Type B pancreatic cell (in vitro differentiated cells): ENCODE measurements at regions not wholly inside any gene's neighbourhood (a gene's known extent, or its start where the extent isn't known, plus 50 kb on each side); places are given as distances from the start of the nearest gene placed in this dataset.
A peak's percentile ranks its signal among the peaks of the same experiment; 100 is the strongest.

Experiments used
- DNase-seq: peaks from one replicate; pipeline ENCODE4 v3.0.0; 2021; ENCODE audit warnings: mixed read lengths; ENCODE audit not compliant: unreplicated experiment; ENCODE audit errors: extremely low spot score
- H3K27ac Mint-ChIP-seq: 2 replicates; pipeline ENCODE4 v1.8.0; 2021; ENCODE audit warnings: mild to moderate bottlenecking, mixed read lengths
- H3K27me3 Mint-ChIP-seq: 2 replicates; pipeline ENCODE4 v1.8.0; 2021; ENCODE audit warnings: mixed read lengths
- H3K36me3 Mint-ChIP-seq: 2 replicates; pipeline ENCODE4 v1.8.0; 2021; ENCODE audit warnings: mixed read lengths
- H3K4me1 Mint-ChIP-seq: one replicate; pipeline ENCODE4 v1.8.0; 2021; ENCODE audit warnings: mixed read lengths; ENCODE audit not compliant: unreplicated experiment
- H3K4me3 Mint-ChIP-seq: 2 replicates; pipeline ENCODE4 v1.8.0; 2021; ENCODE audit warnings: mild to moderate bottlenecking, mixed read lengths
- H3K9me3 Mint-ChIP-seq: 2 replicates; pipeline ENCODE4 v1.8.0; 2021; ENCODE audit warnings: mixed read lengths
- TF ChIP-seq, protein P1 (sequence below): fragments of 200-600 bp; sonication (generic); conservative IDR thresholded peaks from 2 replicates; pipeline ENCODE4 v1.5.0; 2021; ENCODE audit warnings: antibody characterized with exemption, mild to moderate bottlenecking

DNA sequence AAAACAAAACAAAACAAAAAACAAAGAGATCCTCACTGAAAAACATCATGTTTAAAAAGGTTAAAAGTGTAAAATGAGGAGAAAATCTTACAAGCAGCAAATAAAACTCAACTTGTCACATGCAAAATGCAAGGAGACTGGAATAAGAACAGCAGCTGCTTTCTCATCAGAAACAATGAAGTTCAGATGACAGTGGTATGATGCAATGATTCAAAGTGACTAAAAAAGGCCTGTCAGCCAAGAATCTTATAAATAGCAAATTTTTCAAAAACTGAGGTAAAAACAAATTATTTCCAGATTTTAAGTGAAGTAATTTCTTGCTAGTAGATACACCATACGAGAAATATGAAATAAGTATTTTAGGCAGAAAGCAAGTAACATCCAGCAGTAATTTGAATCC is 68.6 kb upstream of the EPHA3 start:
- H3K27ac Mint-ChIP-seq = no peak overlapping the region
- H3K4me1 Mint-ChIP-seq = no peaks in the 10 kb centered on the region
- no peak for DNase-seq
- no peak overlapping the region for H3K4me3 Mint-ChIP-seq
- TF ChIP-seq, protein P1, sequence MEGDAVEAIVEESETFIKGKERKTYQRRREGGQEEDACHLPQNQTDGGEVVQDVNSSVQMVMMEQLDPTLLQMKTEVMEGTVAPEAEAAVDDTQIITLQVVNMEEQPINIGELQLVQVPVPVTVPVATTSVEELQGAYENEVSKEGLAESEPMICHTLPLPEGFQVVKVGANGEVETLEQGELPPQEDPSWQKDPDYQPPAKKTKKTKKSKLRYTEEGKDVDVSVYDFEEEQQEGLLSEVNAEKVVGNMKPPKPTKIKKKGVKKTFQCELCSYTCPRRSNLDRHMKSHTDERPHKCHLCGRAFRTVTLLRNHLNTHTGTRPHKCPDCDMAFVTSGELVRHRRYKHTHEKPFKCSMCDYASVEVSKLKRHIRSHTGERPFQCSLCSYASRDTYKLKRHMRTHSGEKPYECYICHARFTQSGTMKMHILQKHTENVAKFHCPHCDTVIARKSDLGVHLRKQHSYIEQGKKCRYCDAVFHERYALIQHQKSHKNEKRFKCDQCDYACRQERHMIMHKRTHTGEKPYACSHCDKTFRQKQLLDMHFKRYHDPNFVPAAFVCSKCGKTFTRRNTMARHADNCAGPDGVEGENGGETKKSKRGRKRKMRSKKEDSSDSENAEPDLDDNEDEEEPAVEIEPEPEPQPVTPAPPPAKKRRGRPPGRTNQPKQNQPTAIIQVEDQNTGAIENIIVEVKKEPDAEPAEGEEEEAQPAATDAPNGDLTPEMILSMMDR = no peak
- no peaks in the 10 kb centered on the region for H3K9me3 Mint-ChIP-seq
- peaks cover 3% of the 10 kb centered on the region for H3K27me3 Mint-ChIP-seq
- no peaks in the 10 kb centered on the region for H3K36me3 Mint-ChIP-seq

DNA sequence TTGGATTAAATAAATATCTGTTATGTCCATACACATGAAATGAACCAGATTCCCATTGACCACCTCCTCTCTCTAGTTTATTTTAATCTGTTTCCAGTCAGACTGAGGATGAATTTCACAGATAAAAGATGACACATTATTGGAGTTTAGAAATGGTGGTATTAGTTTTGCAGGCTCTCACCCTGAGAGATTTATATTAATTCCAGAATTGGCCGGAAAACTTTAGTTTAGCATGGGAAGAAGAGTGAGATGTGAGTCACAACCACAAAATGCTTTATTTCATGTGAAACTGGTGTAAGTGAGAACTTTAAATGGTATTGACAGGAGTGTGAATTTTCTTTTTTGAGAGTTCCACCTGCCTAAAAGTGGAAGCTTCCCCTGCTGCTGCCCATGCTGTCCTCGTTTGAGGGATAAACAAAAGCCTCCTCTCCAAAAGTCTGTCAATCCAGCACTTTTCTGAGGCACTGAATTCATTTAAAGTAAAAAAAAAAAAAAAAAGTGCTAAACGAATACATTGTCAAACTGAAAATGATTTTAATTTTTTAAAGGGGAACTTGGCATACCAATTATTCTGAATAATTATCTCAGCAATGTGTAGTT is 65.1 kb upstream of the EPHA3 start:
- TF ChIP-seq, protein P1 = no peak
- peaks cover 3% of the 10 kb centered on the region for H3K27me3 Mint-ChIP-seq
- no peaks in the 10 kb centered on the region for H3K9me3 Mint-ChIP-seq
- no peak for DNase-seq
- no peak overlapping the region for H3K27ac Mint-ChIP-seq
- H3K36me3 Mint-ChIP-seq = no peaks in the 10 kb centered on the region
- H3K4me3 Mint-ChIP-seq = no peak overlapping the region
- peaks cover 4% of the 10 kb centered on the region for H3K4me1 Mint-ChIP-seq

- no peak overlapping the region for H3K27ac Mint-ChIP-seq
- peaks cover 4% of the 10 kb centered on the region for H3K4me1 Mint-ChIP-seq
- TF ChIP-seq, protein P1 = no peak
Observed at GRCh38 chr3:89043406-89043932, 64.0 kb upstream of the EPHA3 start.

DNA sequence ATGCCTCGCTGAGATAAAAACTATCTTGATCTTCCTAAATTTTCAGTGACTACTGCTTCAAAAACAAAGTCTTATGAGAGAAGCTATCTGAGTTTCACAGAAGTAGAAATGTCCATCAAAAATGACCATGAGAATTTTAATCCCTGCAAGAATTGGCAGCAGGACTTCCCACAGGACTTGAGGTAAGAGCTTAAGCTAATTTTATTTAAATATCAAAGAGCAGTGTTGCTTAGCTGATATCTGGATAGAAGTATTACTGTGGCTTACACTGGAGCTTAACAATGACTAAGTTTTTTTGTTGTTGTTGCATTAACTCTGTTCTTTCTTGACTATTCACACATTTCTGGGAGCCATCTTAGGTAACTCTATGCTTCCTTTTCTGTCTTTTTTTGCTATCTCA is 60.8 kb upstream of the EPHA3 start:
- TF ChIP-seq, protein P1 = no peak
- no peaks in the 10 kb centered on the region for H3K9me3 Mint-ChIP-seq
- H3K27ac Mint-ChIP-seq = no peak overlapping the region
- H3K4me3 Mint-ChIP-seq = no peak overlapping the region
- no peaks in the 10 kb centered on the region for H3K36me3 Mint-ChIP-seq
- H3K27me3 Mint-ChIP-seq = no peaks in the 10 kb centered on the region
- peaks cover 4% of the 10 kb centered on the region for H3K4me1 Mint-ChIP-seq
- DNase-seq = no peak

More at GRCh38 chr3:89043406-89043932, 64.0 kb upstream of the EPHA3 start:
- H3K9me3 Mint-ChIP-seq = no peaks in the 10 kb centered on the region
- no peaks in the 10 kb centered on the region for H3K27me3 Mint-ChIP-seq
- H3K36me3 Mint-ChIP-seq = no peaks in the 10 kb centered on the region
- DNase-seq = no peak
- no peak overlapping the region for H3K4me3 Mint-ChIP-seq

GRCh38 chr3:89049119-89049518 is 58.3 kb upstream of the EPHA3 start:
- no peak for DNase-seq

More at GRCh38 chr3:89049119-89049518, 58.3 kb upstream of the EPHA3 start:
- H3K27me3 Mint-ChIP-seq = no peaks in the 10 kb centered on the region
- H3K36me3 Mint-ChIP-seq = no peaks in the 10 kb centered on the region
- H3K27ac Mint-ChIP-seq = no peak overlapping the region
- no peak overlapping the region for H3K4me3 Mint-ChIP-seq
- H3K4me1 Mint-ChIP-seq = peaks cover 4% of the 10 kb centered on the region
- TF ChIP-seq, protein P1 = peak; percentile 56
- H3K9me3 Mint-ChIP-seq = no peaks in the 10 kb centered on the region
